ENCODE measurements at regions not wholly inside any gene's neighbourhood (a gene's known extent, or its start where the extent isn't known, plus 50 kb on each side); places are given as distances from the start of the nearest gene placed in this dataset.

GRCh38 chr11:111081021-111081511, 164.5 kb upstream of the POU2AF2 start:
- no peak for DNase-seq
- no peaks in the 10 kb centered on the region for H3K4me1 ChIP-seq
- H3K9me3 ChIP-seq, result no peaks in the 10 kb centered on the region
- H3K27ac ChIP-seq, result no peak overlapping the region
- TF ChIP-seq CTCF (IDR thresholded peaks at IDR 0.05) (no peak), POLR2A (IDR thresholded peaks at IDR 0.05) (no peak)
- H3K36me3 ChIP-seq, result no peaks in the 10 kb centered on the region
- no peak overlapping the region for H3K4me3 ChIP-seq
- no peaks in the 10 kb centered on the region for H3K27me3 ChIP-seq
- intact Hi-C loops (cut with DNase I; ENCODE audit: low total_unique reads), result no loop called here

- H3K4me1 ChIP-seq, result no peaks in the 10 kb centered on the region
Measured at GRCh38 chr11:111077530-111078322, 167.8 kb upstream of the POU2AF2 start.

GRCh38 chr11:111069066-111069465, 176.5 kb upstream of the POU2AF2 start:
- intact Hi-C loops (cut with DNase I; ENCODE audit: low total_unique reads), result no loop called here
- no peaks in the 10 kb centered on the region for H3K27me3 ChIP-seq
- no peak for TF ChIP-seq CTCF (IDR thresholded peaks at IDR 0.05)
- no peak for TF ChIP-seq POLR2A (IDR thresholded peaks at IDR 0.05)
- peaks cover 0 to 6% of the 10 kb centered on the region in 2 donors for H3K9me3 ChIP-seq
- no peaks in the 10 kb centered on the region for H3K4me1 ChIP-seq
- H3K36me3 ChIP-seq, result no peaks in the 10 kb centered on the region
- H3K4me3 ChIP-seq, result no peak overlapping the region
- no peak for DNase-seq
- H3K27ac ChIP-seq, result no peak overlapping the region

More at GRCh38 chr11:111077530-111078322, 167.8 kb upstream of the POU2AF2 start:
- H3K9me3 ChIP-seq, result no peaks in the 10 kb centered on the region
- TF ChIP-seq CTCF (IDR thresholded peaks at IDR 0.05) (no peak), POLR2A (IDR thresholded peaks at IDR 0.05) (no peak)
- H3K27me3 ChIP-seq, result no peaks in the 10 kb centered on the region
- no peak overlapping the region for H3K27ac ChIP-seq
- intact Hi-C loops (cut with DNase I; ENCODE audit: low total_unique reads), result no loop called here
- no peaks in the 10 kb centered on the region for H3K36me3 ChIP-seq
- no peak overlapping the region for H3K4me3 ChIP-seq
- no peak for DNase-seq

DNA sequence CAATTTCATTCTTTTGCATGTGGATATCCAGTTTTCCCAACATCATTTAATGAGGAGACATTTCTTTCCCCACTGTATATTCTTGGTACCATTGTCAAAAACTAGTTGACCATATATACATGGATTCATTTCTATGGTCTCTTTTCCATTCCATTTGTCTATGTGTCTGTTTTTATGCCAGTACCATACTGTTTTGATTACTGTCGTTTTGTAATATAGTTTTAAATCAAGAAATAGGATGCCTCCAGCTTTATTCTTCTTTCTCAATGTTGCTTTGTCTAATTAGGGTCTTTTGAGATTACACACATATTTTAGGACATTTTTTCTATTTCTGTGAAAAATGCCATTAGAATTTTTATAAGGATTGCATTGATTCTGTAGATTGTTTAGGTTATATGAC, 177.5 kb upstream of the POU2AF2 start:
- Histone ChIP-seq H3K36me3 (no peaks in the 10 kb centered on the region), H3K4me1 (no peaks in the 10 kb centered on the region), H3K4me3 (no peak overlapping the region), H3K27ac (no peak overlapping the region), H3K9me3 (peaks cover 0 to 6% of the 10 kb centered on the region in 2 donors), H3K27me3 (no peaks in the 10 kb centered on the region)
- DNase-seq, result no peak
- intact Hi-C loops (cut with DNase I; ENCODE audit: low total_unique reads), result no loop called here
- TF ChIP-seq CTCF (IDR thresholded peaks at IDR 0.05) (no peak), POLR2A (IDR thresholded peaks at IDR 0.05) (no peak)

DNA sequence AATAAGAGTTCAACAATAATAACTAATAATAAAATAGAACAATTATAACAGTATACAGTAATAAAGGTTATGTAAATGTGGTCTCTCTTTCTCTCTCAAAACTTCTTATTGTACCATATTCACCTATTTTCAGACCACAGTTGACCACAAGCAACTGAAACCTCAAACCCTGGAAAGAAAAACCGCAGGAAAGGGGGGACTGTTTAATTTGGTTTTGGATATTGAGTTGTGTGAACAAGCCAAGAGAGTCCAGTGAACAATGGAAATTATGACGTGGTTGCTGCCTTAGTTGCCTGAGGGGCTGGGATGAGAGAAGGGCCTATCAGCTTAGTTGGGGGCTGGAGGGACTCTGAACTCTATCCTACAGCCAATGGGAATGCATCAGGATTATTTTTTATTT, 178.7 kb upstream of the POU2AF2 start:
- no peak overlapping the region for H3K4me3 ChIP-seq
- H3K9me3 ChIP-seq, result peaks cover 0 to 6% of the 10 kb centered on the region in 2 donors
- no peak overlapping the region for H3K27ac ChIP-seq
- H3K27me3 ChIP-seq, result no peaks in the 10 kb centered on the region
- TF ChIP-seq CTCF (IDR thresholded peaks at IDR 0.05), result no peak
- TF ChIP-seq POLR2A (IDR thresholded peaks at IDR 0.05), result no peak
- H3K4me1 ChIP-seq, result no peaks in the 10 kb centered on the region
- no peaks in the 10 kb centered on the region for H3K36me3 ChIP-seq
- intact Hi-C loops (cut with DNase I; ENCODE audit: low total_unique reads), result no loop called here
- DNase-seq, result no peak

Data from uterus (tissue), 3 donors.